HepG2 (cell line): ENCODE measurements at regions not wholly inside any gene's neighbourhood (a gene's known extent, or its start where the extent isn't known, plus 50 kb on each side); places are given as distances from the start of the nearest gene placed in this dataset.

Source experiments
- ATAC-seq: fragments of 200-7000 bp; cut with Tn5 transposase; 3 replicates; pipeline ENCODE4 v1.9.1; 2020; ENCODE audit warnings: mild to moderate bottlenecking, moderate library complexity
- BruUV-seq: library from RNA; stranded (reverse); fragments of 400-500 nt; replicated peaks from 2 replicates; lab custom pipeline; 2021; lab: Mats Ljungman, UMichigan
- CTCF ChIA-PET: fragments of 300-600 bp; formaldehyde crosslinking; extraction: SDS; loops from one replicate; lab custom pipeline; 2021; ENCODE audit warnings: low total read pairs, inconsistent platforms, low intra/inter-chr PET ratio; lab: Yijun Ruan, JAX
- POLR2A ChIA-PET: fragments of 350-600 bp; sonication (Branson Sonifier 250); formaldehyde crosslinking; loops from one replicate; lab custom pipeline; 2020; ENCODE audit warnings: antibody characterized with exemption, inconsistent platforms; lab: Yijun Ruan, JAX
- DNase-seq: peaks from one replicate; pipeline ENCODE4 v3.0.0-alpha.2; 2015; ENCODE audit warnings: low spot score
- FAIRE-seq: peaks from 3 replicates; lab custom pipeline; 2011; peaks lifted over from hg19 to GRCh38; lab: Jason Lieb, UNC
- H2AFZ ChIP-seq: one replicate; pipeline ENCODE4 v1.6.1; 2011; ENCODE audit warnings: low read length, inconsistent platforms
- H3K27ac ChIP-seq: fragments of 300-600 bp; 3 replicates; pipeline ENCODE4 v1.8.0; 2011; ENCODE audit warnings: mixed run types, mild to moderate bottlenecking, mixed read lengths, low read length, inconsistent platforms; ENCODE audit not compliant: insufficient read depth; ENCODE audit errors: extremely low read length
- H3K27me3 ChIP-seq, 2 experiments: fragments of 200-600 bp in 1 of 2; 2 replicates in 1 of 2; 3 replicates in 1 of 2; pipeline versions ENCODE4 v1.6.0 to v1.8.0; 2011; ENCODE audit warnings: low read length in 2 of 2, mild to moderate bottlenecking in 2 of 2, moderate library complexity in 2 of 2, inconsistent platforms in 1 of 2; ENCODE audit not compliant: insufficient read depth in 2 of 2, control insufficient read depth in 1 of 2
- H3K36me3 ChIP-seq, 2 experiments: fragments of 200-600 bp in 1 of 2; replicated peaks in 1 of 2; 2 replicates in 1 of 2; 3 replicates in 1 of 2; pipeline versions ENCODE4 v1.5.1 to v1.8.0; 2011; ENCODE audit warnings: low read length in 2 of 2, inconsistent platforms in 1 of 2; ENCODE audit not compliant: insufficient read depth in 2 of 2, control insufficient read depth in 1 of 2
- H3K4me1 ChIP-seq: 2 replicates; pipeline ENCODE4 v1.5.1; 2012; ENCODE audit warnings: low read length, inconsistent platforms; ENCODE audit not compliant: insufficient read depth
- H3K4me2 ChIP-seq: 2 replicates; pipeline ENCODE4 v1.6.0; 2011; ENCODE audit warnings: low read depth, low read length, inconsistent platforms
- H3K4me3 ChIP-seq, 3 experiments: fragments of 200-600 bp in 1 of 3; sonication (generic), shearing (Covaris generic) in 1 of 3; replicated peaks in 1 of 3; 2 replicates each; pipeline ENCODE4 v1.5.1; 2011 to 2016; ENCODE audit warnings: low read length in 3 of 3, inconsistent platforms in 2 of 3, low read depth in 2 of 3, mild to moderate bottlenecking in 2 of 3, control low read depth in 1 of 3, mixed read lengths in 1 of 3; ENCODE audit not compliant: insufficient read depth in 1 of 3
- H3K79me2 ChIP-seq: one replicate; pipeline ENCODE4 v1.6.1; 2011; ENCODE audit warnings: low read length, inconsistent platforms; ENCODE audit not compliant: insufficient read depth
- H3K9ac ChIP-seq: 2 replicates; pipeline ENCODE4 v1.6.0; 2011; ENCODE audit warnings: mild to moderate bottlenecking, low read depth, low read length, inconsistent platforms; ENCODE audit not compliant: insufficient read depth
- H3K9me3 ChIP-seq: 2 replicates; pipeline ENCODE4 v1.5.1; 2012; ENCODE audit warnings: mild to moderate bottlenecking, low read length
- H4K20me1 ChIP-seq: 2 replicates; pipeline ENCODE4 v1.6.0; 2011; ENCODE audit warnings: inconsistent platforms, mild to moderate bottlenecking, low read length, moderate library complexity; ENCODE audit not compliant: insufficient read depth
- CEBPZ ChIP-seq: IDR thresholded peaks from 2 replicates; pipeline ENCODE4 v1.6.1; 2012; ENCODE audit warnings: low read length, improper control_type of control experiment
- GMEB1 ChIP-seq: sonication (generic); formaldehyde crosslinking; IDR thresholded peaks from 2 replicates; pipeline ENCODE4 v1.5.1; 2020; ENCODE audit warnings: missing genetic modification reagents, mild to moderate bottlenecking, borderline replicate concordance
- STAT5B ChIP-seq: sonication (generic); formaldehyde crosslinking; IDR thresholded peaks from 2 replicates; pipeline ENCODE4 v1.4.0; 2020; ENCODE audit warnings: missing genetic modification reagents
- TMF1 ChIP-seq: sonication (generic); formaldehyde crosslinking; IDR thresholded peaks from 2 replicates; pipeline ENCODE4 v1.8.1; 2022; ENCODE audit warnings: low read depth, missing genetic modification reagents
- USF2 ChIP-seq, 2 experiments: sonication (generic) in 1 of 2; formaldehyde crosslinking in 1 of 2; IDR thresholded peaks; 2 replicates each; pipeline versions ENCODE4 v1.5.1 to v1.6.1; 2011 to 2020; ENCODE audit warnings: borderline replicate concordance in 1 of 2, low read depth in 1 of 2, low read length in 1 of 2, mild to moderate bottlenecking in 1 of 2, missing genetic modification reagents in 1 of 2, moderate library complexity in 1 of 2
- ZBED4 ChIP-seq: sonication (generic); formaldehyde crosslinking; IDR thresholded peaks from 2 replicates; pipeline ENCODE4 v1.4.0; 2020; ENCODE audit warnings: missing genetic modification reagents, borderline replicate concordance
- ZBTB3 ChIP-seq: sonication (generic); formaldehyde crosslinking; IDR thresholded peaks from 2 replicates; pipeline ENCODE4 v1.4.0; 2020; ENCODE audit warnings: low read depth, mild to moderate bottlenecking, moderate library complexity, missing genetic modification reagents, borderline replicate concordance
- ZKSCAN5 ChIP-seq: sonication (generic); formaldehyde crosslinking; IDR thresholded peaks from 2 replicates; pipeline ENCODE4 v1.5.1; 2020; ENCODE audit warnings: mild to moderate bottlenecking, missing genetic modification reagents
- ZNF3 ChIP-seq: IDR thresholded peaks from 2 replicates; pipeline ENCODE4 v1.7.0; 2017; ENCODE audit warnings: inconsistent platforms
- ZNF362 ChIP-seq: sonication (generic); formaldehyde crosslinking; IDR thresholded peaks from 2 replicates; pipeline ENCODE4 v1.4.0; 2020; ENCODE audit warnings: missing genetic modification reagents, mild to moderate bottlenecking, borderline replicate concordance
- ZNF644 ChIP-seq: IDR thresholded peaks from 2 replicates; pipeline ENCODE4 v1.6.1; 2016; ENCODE audit warnings: low read depth
- WGBS: methylation state at CpG from one replicate; pipeline ENCODE4 v1.1.6; 2017; ENCODE audit warnings: low lambda C conversion rate; 5-methylcytosine and 5-hydroxymethylcytosine counted together
- in situ Hi-C: cut with HindIII; loops from 2 replicates; pipeline ENCODE4 v1.10.0; 2017; ENCODE audit warnings: low pct_unique_long_range_greater_than_20kb; ENCODE audit not compliant: extremely low pct_ligation_motif_present
- intact Hi-C: fragments of 100-400 bp; cut with micrococcal nuclease; formaldehyde crosslinking; loops from one replicate; pipeline ENCODE4 v1.10.0; 2022; ENCODE audit not compliant: unreplicated experiment

- Histone ChIP-seq H3K4me3 (no peak overlapping the region), H3K36me3 (no peaks in the 10 kb centered on the region), H3K9ac (no peak overlapping the region), H3K4me2 (no peak overlapping the region), H4K20me1 (no peaks in the 10 kb centered on the region), H3K9me3 (no peaks in the 10 kb centered on the region), H3K4me1 (peaks cover 17% of the 10 kb centered on the region), H3K27me3 (no peaks in the 10 kb centered on the region), H3K27ac (no peak overlapping the region), H2AFZ (no peak overlapping the region), H3K79me2 (no peaks in the 10 kb centered on the region)
- no TSS peak for BruUV-seq
- intact Hi-C loops (no loop called here), in situ Hi-C loops (no loop called here)
- 69% methylated on average over 5 of the region's 5 CpGs for WGBS
- no peak for FAIRE-seq
- CTCF ChIA-PET, result no interaction called here
- POLR2A ChIA-PET, result no interaction called here
- no peak for DNase-seq
- ATAC-seq, result no peak
- TF ChIP-seq STAT5B (CRISPR knock-in tag) (no peak), CEBPZ (no peak), ZNF362 (CRISPR knock-in tag) (no peak), ZNF644 (CRISPR knock-in tag) (no peak), ZBTB3 (CRISPR knock-in tag) (no peak), ZBED4 (CRISPR knock-in tag) (no peak), GMEB1 (CRISPR knock-in tag) (no peak), ZNF3 (no peak), ZKSCAN5 (CRISPR knock-in tag) (no peak), TMF1 (CRISPR knock-in tag) (no peak), USF2 (IDR thresholded peaks at IDR 0.05; ENCODE audit: low read depth, low read length) (no peak), USF2 (CRISPR knock-in tag; IDR thresholded peaks at IDR 0.05; ENCODE audit: borderline replicate concordance) (no peak)
These were observed 164.3 kb upstream of the LRIG1 start for GRCh38 chr3:66665021-66665695.
